HG02943 (cell line): ENCODE measurements at regions not wholly inside any gene's neighbourhood (a gene's known extent, or its start where the extent isn't known, plus 50 kb on each side); places are given as distances from the start of the nearest gene placed in this dataset.

Source experiments
- ATAC-seq: cut with Tn5 transposase; IDR thresholded peaks from one replicate; pipeline ENCODE4 v1.9.1; 2021; ENCODE audit warnings: mild to moderate bottlenecking, low read depth, moderate library complexity; ENCODE audit not compliant: unreplicated experiment

DNA sequence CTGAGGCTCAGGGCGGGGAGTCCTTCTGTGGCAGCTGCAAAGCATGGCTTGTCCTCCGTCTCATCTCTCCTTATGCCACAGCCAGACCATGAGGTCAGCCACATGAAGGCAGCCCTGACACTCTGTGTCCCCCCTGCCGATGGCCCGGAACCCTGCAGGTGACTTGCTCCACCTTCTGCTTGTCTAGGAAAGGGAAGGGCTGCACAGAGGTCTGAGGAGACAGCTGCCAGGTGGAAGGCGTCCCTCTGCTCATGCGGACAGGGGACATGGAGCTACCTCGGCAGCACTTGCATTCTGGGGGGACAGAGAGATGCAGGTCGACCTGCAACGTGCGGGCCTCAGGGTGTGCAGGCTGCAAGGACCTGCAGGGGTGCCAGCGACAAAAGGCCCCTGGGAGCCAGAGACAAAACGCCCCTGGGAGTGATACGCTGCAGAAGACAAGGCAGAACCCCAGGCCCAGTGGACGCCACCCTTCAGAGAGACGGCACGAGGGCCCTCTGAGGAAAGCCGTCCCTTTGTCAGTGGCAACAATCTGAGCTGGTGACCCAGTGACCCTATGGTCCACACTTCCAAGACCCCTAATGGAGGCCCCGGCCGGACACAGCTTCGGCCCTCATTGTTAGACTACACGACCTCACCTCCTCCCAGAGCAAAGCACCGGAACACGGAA is 205.2 kb upstream of the PPP2R2D start:
- ATAC-seq, result no peak

- ATAC-seq, result no peak
These were observed 203.2 kb upstream of the PPP2R2D start for GRCh38 chr10:131697476-131698128.

DNA sequence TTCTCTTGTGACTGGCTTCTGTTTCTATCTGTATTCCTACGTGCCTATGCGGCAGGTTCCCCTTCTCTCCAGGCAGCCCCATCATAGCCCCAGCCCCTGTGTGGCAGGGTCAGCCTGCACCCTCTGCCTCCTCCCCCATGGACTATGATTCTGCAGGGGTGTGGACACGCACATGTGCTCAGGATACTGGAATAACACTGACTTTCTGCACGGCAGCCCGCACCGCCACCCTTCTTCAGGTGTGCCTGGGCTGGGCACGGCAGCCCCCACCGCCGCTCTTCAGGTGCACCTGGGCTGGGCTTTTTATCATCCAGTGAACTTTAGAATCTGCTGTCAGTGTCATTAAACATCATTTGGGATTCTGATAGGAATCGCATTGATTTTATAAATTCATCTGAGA is 202.6 kb upstream of the PPP2R2D start:
- no peak for ATAC-seq

- ATAC-seq, result no peak
These were observed 201.8 kb upstream of the PPP2R2D start for GRCh38 chr10:131698986-131699385.

DNA sequence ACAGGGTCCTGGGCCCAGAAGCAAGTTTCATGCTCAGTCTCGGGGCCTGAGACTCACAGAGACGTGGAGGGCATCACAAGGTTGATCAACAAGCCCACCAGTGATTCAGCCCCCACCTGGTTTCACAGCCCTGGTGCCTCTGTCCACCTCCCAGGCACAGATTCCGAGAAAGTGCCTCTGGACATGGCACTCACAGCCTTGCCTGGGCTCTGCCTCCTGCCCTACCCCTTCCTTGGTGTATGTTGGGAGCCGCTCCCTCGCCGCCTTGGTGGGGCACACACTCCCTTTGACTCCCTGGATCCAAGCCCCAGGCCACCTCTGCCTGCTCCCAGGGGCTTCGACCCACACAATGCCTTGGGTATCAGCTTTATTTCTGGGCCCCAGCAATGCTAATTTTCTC is 200.8 kb upstream of the PPP2R2D start:
- ATAC-seq, result no peak

DNA sequence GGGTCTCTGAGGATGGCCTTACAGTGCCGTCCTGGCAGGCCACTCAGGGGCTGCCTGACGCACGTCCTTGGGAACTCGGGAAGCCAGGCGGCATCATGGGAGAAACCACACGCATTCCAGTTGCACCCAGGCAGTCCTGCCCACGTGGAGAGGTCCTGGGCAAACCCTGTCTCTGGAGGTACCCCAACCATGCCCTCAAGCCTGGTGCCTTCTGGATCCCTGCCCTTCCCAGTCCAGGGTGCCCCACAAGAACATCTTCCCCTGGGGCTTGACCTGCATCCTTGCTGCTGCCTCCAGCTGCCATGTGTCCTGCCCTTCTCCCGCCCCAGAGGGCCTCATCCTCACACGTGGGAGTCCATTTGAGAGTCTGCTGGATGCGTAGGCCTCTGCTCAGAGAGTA is 200.3 kb upstream of the PPP2R2D start:
- no peak for ATAC-seq

DNA sequence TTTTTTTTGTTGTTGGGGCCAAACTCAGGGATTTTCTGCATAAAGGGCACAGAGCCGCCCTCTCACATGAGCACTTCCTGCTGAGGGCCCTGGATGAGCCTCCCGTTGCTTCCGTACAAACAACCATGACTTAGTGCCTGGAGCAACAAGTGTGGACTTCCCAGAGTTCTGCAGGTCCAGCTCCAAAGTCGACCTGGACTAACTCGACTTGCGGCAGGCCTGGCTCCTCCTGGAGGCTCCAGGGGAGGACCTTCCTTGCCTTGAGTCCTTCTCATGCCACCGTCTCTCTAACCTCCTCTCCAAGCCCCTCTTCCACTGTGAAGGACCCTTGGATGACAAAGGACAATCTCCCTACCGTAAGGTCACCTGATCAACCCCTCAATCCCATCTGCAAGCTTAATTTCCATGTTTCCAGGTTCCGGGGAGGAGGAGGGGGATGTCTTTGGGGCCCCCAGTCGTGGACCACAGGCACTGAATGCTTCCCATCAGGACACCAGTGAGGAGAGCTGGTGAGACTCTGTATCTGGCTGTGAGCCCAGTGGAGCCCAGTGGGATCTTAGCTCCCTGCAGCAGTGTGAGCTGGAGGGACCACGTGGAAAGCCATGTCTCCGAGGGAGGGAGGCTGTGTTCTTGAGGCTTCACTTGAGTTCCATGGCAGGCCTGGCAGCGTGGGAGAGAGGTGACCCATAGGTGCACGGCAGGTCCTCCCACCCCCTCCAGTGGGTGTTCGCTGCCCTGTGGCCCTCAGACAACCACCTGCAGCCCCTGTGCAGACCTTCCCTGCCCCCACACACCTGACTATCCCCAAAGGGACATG is 199.5 kb upstream of the PPP2R2D start:
- no peak for ATAC-seq

- no peak for ATAC-seq
These were observed 198.1 kb upstream of the PPP2R2D start for GRCh38 chr10:131702531-131703356.

DNA sequence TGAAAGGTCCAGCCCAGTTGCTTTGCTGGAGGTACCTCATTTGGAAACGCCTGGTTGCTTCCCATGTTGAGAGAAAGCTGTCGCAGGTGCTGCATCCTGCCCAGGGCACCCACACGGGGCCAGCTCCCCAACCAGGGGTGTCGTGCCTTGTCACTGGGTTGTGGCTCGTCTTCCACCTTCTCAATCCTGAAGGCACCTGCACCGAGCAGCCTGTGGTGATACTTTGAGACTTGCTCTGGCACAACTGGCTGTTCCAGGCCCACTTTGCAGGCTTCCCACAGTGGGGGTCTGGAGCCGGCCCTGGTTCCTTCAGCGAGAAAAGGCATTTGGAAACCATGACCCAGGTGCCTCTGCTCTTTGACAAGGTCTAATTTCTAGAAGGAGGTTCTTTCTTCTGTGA is 197.3 kb upstream of the PPP2R2D start:
- no peak for ATAC-seq

DNA sequence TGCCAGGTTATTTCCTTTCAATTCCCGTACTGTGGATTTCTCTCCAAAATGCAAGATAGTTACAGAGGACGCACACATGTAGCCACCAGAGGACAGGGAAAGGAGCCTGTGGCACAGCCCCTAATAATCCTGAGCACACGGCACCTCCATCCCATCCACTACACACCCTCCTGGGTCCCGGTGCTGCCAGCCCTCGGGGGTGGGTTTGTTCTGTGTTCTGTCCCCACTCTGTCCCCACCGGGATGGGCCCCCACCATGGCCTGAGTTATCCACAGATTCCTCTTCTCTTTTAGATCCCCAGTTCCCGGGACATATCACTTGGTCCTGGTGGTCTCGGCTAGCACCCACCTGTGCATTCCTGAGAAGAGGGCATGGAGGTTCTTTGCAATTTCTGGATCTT is 196.9 kb upstream of the PPP2R2D start:
- no peak for ATAC-seq

DNA sequence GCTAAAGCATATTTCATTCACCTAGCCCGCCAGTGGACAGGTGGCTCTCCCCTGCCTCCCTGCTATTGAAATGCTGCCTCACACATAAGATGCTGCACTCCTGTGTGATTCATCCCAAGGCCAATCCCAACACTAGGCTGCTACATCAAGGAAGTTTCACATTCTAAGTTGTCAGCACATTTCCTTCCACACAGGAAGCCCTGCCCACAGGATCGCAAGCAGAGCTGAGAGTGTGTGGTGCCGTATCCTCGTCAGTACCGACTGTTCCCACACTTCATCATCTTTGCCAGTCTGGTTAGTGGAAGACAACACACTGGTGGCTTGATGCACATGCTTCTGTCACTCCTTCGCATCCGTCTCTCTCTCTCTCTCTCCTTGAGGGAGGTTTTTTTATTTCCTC is 194.3 kb upstream of the PPP2R2D start:
- no peak for ATAC-seq

DNA sequence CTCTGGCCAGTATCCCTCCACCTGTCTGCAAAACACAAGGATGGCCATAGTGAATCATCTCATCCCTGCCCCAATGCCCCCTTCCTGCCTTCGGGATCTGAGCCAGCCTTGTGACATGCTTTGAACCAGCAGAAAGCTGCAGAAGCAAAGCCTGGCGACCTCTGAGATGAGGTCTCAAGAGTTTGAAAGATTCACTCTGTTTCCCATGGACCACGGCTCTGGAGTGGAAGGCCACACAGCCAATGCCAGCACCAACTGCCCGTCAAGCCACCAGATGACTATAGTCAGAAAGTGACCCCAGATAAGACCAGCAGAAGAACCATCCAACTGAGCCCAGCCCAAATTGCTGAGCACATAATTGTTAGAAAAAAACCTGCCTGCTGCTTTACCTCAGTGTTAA is 193.9 kb upstream of the PPP2R2D start:
- ATAC-seq, result no peak

DNA sequence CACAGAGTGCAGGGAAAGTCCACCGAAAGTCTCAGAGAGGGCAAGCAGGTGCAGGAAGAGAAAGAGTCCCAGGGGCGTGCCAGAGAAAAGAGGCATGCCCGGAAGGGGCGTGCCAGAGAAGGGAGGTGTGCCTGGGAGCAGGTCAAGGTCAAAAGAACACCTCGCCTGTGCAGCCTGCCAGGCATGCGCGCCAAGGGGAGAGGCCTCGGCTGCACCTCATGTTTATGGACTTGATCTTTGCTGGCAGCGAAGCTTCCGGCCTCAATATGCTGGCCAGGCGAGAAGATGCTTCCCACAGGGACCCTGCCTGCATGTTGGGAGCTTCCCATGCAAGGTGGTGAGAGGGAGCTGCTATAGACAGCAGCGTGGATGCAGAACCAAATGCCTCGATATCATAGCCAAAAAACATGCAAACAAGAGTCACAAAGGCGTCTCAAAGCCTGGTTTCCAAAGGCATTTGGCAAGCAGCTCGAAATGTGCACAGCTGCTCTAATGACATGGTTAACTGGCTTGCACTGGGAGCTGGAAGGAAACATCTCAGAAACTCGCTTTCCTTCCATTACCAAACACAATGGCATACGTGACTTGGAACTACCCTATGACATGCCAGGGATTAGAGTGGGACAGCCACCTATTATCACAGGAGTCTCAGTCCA is 192.5 kb upstream of the PPP2R2D start:
- no peak for ATAC-seq

GRCh38 chr10:131710142-131710861 is 190.5 kb upstream of the PPP2R2D start:
- ATAC-seq, result no peak

GRCh38 chr10:131722121-131722520 is 178.7 kb upstream of the PPP2R2D start:
- ATAC-seq, result no peak

GRCh38 chr10:131722525-131723264 is 178.1 kb upstream of the PPP2R2D start:
- ATAC-seq, result no peak

- no peak for ATAC-seq
These were observed 177.3 kb upstream of the PPP2R2D start for GRCh38 chr10:131723297-131724168.

DNA sequence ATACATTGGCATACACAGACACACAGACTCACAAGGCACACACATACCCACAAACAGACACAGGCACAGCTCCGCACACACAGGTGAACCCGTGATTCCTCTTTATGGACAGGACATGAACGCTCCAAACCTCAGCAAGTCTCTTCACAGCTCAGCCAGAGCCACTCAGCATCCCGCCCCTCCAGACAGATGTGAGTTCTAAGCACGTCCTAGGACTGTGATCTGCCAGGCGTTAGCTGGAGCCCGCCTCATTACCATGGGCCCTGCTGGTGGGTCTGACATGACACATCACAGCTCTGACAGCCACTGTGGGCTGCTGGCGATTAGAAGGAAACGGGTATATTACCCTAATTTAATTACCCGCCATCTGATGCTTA is 176.7 kb upstream of the PPP2R2D start:
- ATAC-seq, result no peak
